DOHH2 (cell line): ENCODE measurements at regions not wholly inside any gene's neighbourhood (a gene's known extent, or its start where the extent isn't known, plus 50 kb on each side); places are given as distances from the start of the nearest gene placed in this dataset.
"Not testable (repeated sequence)": the region's sequence is repeated elsewhere in the genome, so short reads cannot be mapped to it uniquely, and the experiment has no call there.

Experiments used
- H3F3A ChIP-seq: fragments of 200-600 bp; sonication (generic), shearing (Covaris generic); 2 replicates; pipeline ENCODE4 v1.6.0; 2016; ENCODE audit warnings: antibody characterized with exemption, mild to moderate bottlenecking; ENCODE audit not compliant: control insufficient read depth, insufficient read depth
- H3K27ac ChIP-seq: fragments of 200-600 bp; sonication (generic); 2 replicates; pipeline ENCODE4 v1.5.1; 2014; ENCODE audit warnings: low read depth, mild to moderate bottlenecking, low read length, moderate library complexity
- H3K27me3 ChIP-seq: fragments of 200-600 bp; sonication (generic); 2 replicates; pipeline ENCODE4 v1.6.1; 2014; ENCODE audit warnings: mild to moderate bottlenecking, low read length, mixed read lengths; ENCODE audit not compliant: control insufficient read depth
- H3K36me3 ChIP-seq: fragments of 200-600 bp; sonication (generic); 2 replicates; pipeline ENCODE4 v1.6.1; 2014; ENCODE audit warnings: mild to moderate bottlenecking, low read length, moderate library complexity, mixed read lengths; ENCODE audit not compliant: control insufficient read depth
- H3K4me1 ChIP-seq: fragments of 200-600 bp; sonication (generic); 2 replicates; pipeline ENCODE4 v1.6.1; 2014; ENCODE audit warnings: mild to moderate bottlenecking, low read length, mixed read lengths; ENCODE audit not compliant: control insufficient read depth
- H3K4me2 ChIP-seq: fragments of 200-600 bp; sonication (generic); 2 replicates; pipeline ENCODE4 v1.6.0; 2014; ENCODE audit warnings: mild to moderate bottlenecking, low read length, moderate library complexity
- H3K4me3 ChIP-seq: fragments of 200-600 bp; sonication (generic); 2 replicates; pipeline ENCODE4 v1.5.1; 2014; ENCODE audit warnings: mild to moderate bottlenecking, low read length, mixed read lengths
- H3K79me2 ChIP-seq: fragments of 200-600 bp; sonication (generic); 2 replicates; pipeline ENCODE4 v1.6.1; 2014; ENCODE audit warnings: mild to moderate bottlenecking, low read length, mixed read lengths; ENCODE audit not compliant: control insufficient read depth
- H3K9me2 ChIP-seq: fragments of 200-600 bp; sonication (generic); replicated peaks from 2 replicates; pipeline ENCODE4 v1.6.1; 2014; ENCODE audit warnings: mild to moderate bottlenecking, low read length, mixed read lengths; ENCODE audit not compliant: control insufficient read depth
- H3K9me3 ChIP-seq: fragments of 200-600 bp; sonication (generic); 2 replicates; pipeline ENCODE4 v1.6.1; 2014; ENCODE audit warnings: antibody characterized with exemption, low read length, mixed read lengths; ENCODE audit not compliant: control insufficient read depth, insufficient read depth
- H4K20me1 ChIP-seq: fragments of 200-600 bp; sonication (generic); 2 replicates; pipeline ENCODE4 v1.6.0; 2014; ENCODE audit warnings: low read depth, mild to moderate bottlenecking, antibody characterized with exemption, low read length, moderate library complexity; ENCODE audit not compliant: control insufficient read depth, insufficient read depth
- CTCF ChIP-seq: fragments of 200-600 bp; sonication (generic); IDR thresholded peaks from one replicate; pipeline ENCODE4 v1.5.1; 2014; ENCODE audit warnings: antibody characterized with exemption, mild to moderate bottlenecking, low read depth, low read length; ENCODE audit not compliant: poor library complexity, severe bottlenecking
- EZH2phosphoT487 ChIP-seq: fragments of 200-600 bp; sonication (generic); IDR thresholded peaks from 2 replicates; pipeline ENCODE4 v1.6.1; 2017; ENCODE audit warnings: borderline replicate concordance, mild to moderate bottlenecking, antibody characterized with exemption, low read length, moderate library complexity, mixed read lengths

- TF ChIP-seq CTCF = no peak
- no peak for TF ChIP-seq EZH2phosphoT487
- no peaks in the 10 kb centered on the region for H3K27me3 ChIP-seq
Measured at GRCh38 chr4:132691668-132692067, 457.4 kb upstream of the PCDH10 start.

GRCh38 chr4:132694775-132695174 lies 454.3 kb upstream of the PCDH10 start:
- no peaks in the 10 kb centered on the region for H3K79me2 ChIP-seq
- H3K9me2 ChIP-seq = no peaks in the 10 kb centered on the region
- no peaks in the 10 kb centered on the region for H3K36me3 ChIP-seq
- no peaks in the 10 kb centered on the region for H4K20me1 ChIP-seq
- TF ChIP-seq EZH2phosphoT487 (no peak), CTCF (no peak)
- no peaks in the 10 kb centered on the region for H3K4me1 ChIP-seq
- H3K9me3 ChIP-seq = no peaks in the 10 kb centered on the region
- H3K4me2 ChIP-seq = no peak overlapping the region
- no peak overlapping the region for H3K27ac ChIP-seq
- H3K4me3 ChIP-seq = no peak overlapping the region
- H3K27me3 ChIP-seq = no peaks in the 10 kb centered on the region
- H3F3A ChIP-seq = no peaks in the 10 kb centered on the region

More at GRCh38 chr4:132691668-132692067, 457.4 kb upstream of the PCDH10 start:
- Histone ChIP-seq H3K4me1 (no peaks in the 10 kb centered on the region), H3K9me3 (no peaks in the 10 kb centered on the region), H3F3A (no peaks in the 10 kb centered on the region), H3K4me3 (no peak overlapping the region), H3K27ac (no peak overlapping the region), H3K9me2 (no peaks in the 10 kb centered on the region), H4K20me1 (no peaks in the 10 kb centered on the region), H3K36me3 (no peaks in the 10 kb centered on the region), H3K79me2 (no peaks in the 10 kb centered on the region), H3K4me2 (no peak overlapping the region)

- H3K9me3 ChIP-seq, H3K4me1 ChIP-seq, H3K4me3 ChIP-seq, H3K79me2 ChIP-seq, H3K27me3 ChIP-seq, H3K4me2 ChIP-seq, H3K36me3 ChIP-seq, H3K9me2 ChIP-seq, H4K20me1 ChIP-seq, H3F3A ChIP-seq, H3K27ac ChIP-seq: not testable (repeated sequence)
Measured at GRCh38 chr4:132697505-132697904, 451.6 kb upstream of the PCDH10 start.

- Histone ChIP-seq H3K4me2 (no peak overlapping the region), H3K27ac (no peak overlapping the region), H3K9me2 (no peaks in the 10 kb centered on the region), H3K79me2 (no peaks in the 10 kb centered on the region), H3F3A (no peaks in the 10 kb centered on the region), H3K27me3 (no peaks in the 10 kb centered on the region), H3K9me3 (no peaks in the 10 kb centered on the region), H3K36me3 (no peaks in the 10 kb centered on the region), H3K4me1 (no peaks in the 10 kb centered on the region), H3K4me3 (no peak overlapping the region), H4K20me1 (no peaks in the 10 kb centered on the region)
- TF ChIP-seq EZH2phosphoT487 = no peak
- TF ChIP-seq CTCF = no peak
Measured at GRCh38 chr4:132707955-132708354, 441.1 kb upstream of the PCDH10 start.
